Activated CD8-positive, alpha-beta memory T cell treated with anti-CD3 and anti-CD28 coated beads for 48 hours (primary cell): ENCODE measurements at regions not wholly inside any gene's neighbourhood (a gene's known extent, or its start where the extent isn't known, plus 50 kb on each side); places are given as distances from the start of the nearest gene placed in this dataset.
A peak's percentile ranks its signal among the peaks of the same experiment; 100 is the strongest.

Source experiments
- DNase-seq, 3 experiments: peaks; one replicate each; pipeline ENCODE4 v3.0.0-alpha.2; 2020; ENCODE audit warnings: low read depth in 2 of 3, low spot score in 2 of 3

DNA sequence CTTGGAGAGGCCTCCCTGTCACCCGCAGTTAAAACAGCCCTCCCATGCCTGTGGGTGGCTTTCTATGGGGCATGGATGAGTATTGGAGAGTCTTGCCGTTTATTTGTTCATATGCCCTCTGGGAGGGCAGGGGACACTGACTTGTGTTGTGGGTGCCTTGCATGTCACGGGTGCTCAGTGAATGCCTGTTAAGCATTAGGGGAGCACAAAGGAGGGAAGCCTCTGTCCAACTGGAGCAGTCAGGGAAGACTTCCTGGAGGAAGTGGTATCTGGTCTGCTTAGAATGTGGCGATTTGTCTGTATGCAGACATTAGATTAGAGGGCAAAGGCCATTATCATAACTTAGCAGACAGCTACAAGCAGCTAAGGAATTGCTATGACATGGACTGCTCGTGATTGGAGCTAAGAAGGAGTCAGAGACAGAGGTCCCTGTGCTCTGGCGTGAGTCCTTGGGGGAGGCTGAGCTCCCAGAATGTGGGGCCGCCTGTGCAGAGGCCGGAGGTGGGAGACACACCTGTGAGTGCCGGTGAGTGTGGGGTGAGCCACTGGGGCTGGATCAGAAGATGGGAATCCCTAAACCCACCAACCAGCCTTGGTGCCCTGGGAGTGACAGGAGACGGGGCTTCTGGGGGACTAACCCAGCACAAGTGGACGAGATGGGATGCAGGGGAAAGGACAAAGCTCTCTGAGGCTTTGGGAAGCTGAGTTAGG lies 286.1 kb downstream of the SEC14L1 start:
- no peak for DNase-seq

DNA sequence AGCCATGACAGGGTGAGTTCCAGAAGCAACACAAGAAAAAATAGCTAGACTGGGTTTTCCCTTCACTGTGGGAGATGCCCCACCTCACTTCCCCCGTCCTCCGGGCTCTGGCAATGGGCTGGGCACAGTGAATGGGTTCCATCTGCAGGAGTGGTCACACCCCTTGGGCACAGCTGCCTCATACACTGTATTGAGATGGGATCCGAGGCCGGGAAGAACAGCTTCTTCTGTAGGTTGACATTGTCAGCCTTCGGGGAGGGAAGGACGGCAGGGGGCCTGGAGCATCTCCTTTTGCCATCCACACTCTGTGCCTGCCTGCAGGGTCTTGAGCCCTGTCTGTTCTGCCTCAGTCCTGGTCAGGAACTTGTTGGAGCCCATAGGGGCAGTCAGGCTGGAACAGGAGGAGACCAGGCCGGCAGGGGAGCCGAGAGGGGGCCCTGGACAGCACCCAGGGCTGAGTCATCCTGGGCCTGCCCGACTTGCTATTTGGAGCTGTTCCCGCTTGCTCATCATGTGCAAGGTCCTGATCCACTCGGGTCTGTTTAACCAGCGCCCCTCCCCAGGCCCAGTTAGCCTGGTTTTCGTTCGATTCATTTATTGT lies 286.7 kb downstream of the SEC14L1 start:
- no peak for DNase-seq

GRCh38 chr17:77428020-77428748 lies 287.4 kb downstream of the SEC14L1 start:
- no peak for DNase-seq

- DNase-seq = no peak
These were observed 288.1 kb downstream of the SEC14L1 start for GRCh38 chr17:77428749-77429368.

DNA sequence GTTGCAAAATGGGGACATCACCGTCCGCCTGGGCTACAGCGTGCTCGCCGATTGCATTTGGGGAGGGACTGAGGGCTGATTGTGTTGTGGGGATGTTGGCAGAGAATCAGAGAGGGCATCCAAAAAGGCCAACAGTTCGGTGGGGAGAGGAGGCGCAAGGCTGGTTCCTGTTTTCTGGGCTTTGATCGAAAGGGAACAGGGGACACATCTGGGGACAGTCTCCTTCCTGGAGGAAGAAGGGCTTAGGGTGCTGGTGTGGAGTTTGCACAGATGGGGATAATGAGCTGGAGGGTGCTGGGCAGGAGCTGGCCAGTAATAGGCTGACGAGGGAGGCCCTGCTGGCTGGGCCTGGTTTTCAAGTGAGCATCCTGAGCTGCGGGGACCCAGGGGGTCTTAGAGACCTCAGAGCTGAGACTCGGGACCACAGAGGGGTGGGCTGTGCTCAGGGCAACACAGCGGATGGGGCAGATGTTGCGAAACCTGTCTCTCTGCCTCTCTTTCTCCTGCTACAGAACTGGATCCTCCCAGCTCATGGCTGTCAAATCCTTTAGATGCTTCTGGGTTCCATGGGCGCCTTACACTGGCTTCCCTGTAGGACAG lies 288.7 kb downstream of the SEC14L1 start:
- DNase-seq = no peak

DNA sequence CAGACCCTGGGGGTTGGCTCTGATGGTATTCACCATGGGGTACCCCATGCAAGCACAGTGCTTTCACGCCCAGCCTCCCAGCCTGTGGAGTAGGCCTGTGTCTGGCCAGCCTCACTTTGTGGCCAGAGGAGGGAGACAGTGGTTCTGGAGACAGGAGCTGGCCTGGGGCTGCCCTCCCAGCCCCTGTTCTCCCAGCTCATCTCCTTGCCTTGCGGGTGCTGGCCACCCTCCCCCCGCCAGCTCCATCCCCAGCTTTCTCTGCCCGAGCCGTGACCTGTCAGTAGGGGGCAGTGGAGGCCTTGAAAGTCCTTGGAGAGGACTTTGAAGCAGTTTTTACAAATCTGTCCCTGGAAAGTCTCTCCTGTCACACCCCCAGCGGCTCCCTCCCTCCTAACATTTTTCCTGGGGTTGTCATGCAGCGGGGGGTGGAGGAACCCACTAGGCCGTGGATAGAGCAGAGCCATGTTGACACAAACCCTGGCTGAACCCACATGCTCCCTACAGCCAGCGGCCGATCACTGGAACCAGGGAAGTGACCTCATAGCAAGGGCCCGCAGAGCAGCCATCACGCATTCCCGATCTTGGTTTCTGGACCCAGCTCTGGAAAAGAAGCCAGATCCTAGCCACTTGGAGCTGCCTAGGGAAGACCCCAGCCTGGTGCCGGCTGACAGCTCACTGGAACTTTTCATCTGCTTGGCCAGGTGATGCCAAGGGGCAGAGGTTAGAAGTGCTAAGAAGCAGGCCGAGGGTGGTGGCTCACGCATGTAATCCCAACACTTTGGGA lies 289.4 kb downstream of the SEC14L1 start:
- peak in 2 of 3 experiments; percentile 61 to 65 for DNase-seq

- DNase-seq = no peak
These were observed 291.4 kb downstream of the SEC14L1 start for GRCh38 chr17:77432034-77432661.

DNA sequence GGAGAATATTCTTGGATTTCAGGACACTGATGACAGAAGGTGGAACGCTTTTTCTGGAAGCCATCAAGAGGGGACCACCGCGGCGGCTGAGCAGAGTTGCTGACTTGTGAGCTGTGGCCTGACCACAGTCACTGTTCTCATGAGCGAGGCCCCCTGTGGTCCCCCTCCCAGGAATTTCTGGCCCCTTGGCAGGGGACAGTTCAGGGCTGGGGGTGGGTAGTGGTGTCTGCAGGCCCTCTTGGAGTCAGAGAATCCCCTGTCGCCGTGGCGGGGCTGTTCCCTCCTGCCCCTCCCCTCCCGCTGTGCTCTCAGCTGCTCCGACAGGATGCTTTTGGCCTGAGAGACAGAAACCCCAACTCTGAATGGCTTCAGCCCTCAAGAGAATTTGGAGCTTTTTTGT lies 292.0 kb downstream of the SEC14L1 start:
- no peak for DNase-seq

DNA sequence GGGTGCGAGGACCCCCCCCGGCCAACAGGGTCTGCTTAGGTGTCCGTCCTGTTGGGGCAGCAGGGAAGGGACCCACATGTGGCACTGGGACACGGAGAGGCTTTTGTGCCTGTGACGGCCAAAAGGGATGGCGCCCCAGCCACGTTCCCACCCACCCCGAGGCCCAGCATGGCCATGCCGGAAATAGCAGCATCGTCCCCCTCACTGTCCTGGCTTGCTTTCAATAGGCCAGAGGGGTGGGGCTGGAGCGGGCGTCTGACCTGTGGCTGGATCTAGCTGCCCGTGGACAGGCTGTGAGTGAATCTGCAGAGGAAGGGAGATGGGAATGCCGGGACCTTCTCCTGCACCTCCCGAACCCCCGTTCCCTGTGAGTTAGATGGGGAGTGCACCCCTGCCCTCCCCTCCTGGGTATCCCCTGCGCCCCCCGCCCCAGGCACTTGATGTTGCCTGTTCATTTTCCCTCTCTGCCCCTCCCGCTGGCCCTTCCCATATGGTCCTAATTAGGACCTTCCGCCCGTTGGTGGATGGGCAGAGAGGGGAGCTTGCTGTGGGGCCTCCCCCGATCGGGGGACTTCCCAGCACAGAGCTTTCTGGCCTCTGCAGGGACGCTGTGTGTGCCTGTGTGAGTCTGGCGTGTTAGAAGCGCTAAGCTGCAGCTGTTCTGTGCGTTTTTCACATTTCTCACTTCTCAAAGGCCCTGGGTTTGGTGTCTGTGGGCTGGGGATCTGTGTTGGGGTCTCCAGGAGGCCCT lies 292.8 kb downstream of the SEC14L1 start:
- DNase-seq = no peak

GRCh38 chr17:77434136-77435114 lies 293.7 kb downstream of the SEC14L1 start:
- no peak for DNase-seq

- DNase-seq = peak in 1 of 3 experiments; percentile 22
These were observed 294.7 kb downstream of the SEC14L1 start for GRCh38 chr17:77435272-77436057.

DNA sequence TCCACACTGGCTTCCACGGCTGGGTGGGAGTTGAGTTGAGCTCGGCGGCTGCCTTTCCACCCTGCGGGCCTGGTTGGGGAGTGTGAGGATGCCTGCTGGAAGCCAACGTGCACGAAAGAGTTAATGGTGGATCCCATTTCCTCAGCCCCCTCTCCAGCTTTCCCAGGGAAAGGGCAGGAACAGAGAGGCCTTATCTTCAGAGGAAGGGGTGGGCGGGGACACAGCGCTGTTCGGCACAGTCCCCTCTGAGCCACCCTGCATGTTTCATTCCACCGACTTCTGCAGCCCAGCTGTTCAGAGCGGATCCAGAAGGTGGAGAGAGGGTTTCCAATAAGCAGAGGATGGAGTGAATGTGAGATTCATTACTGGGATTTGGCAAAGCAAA lies 295.3 kb downstream of the SEC14L1 start:
- DNase-seq = no peak

DNA sequence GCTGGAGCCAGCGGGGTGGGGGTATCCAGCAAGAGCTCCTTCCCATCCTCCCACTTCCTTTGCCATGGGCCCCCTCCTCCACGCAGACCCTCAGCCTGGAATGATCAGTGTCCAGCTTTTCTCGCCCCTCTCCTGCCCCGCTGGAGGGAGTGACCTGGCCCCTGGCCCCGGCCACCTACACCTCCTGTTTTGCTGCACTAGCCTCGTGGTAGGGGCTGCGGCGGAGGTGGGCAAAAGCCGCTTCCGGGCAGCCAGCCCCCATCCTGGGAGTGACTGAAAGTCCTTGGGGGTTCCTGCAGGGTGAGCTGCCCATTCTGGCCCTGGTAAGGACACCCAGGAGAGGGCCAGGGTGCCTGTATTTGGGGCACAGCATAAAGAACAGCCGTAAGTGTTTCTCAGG lies 295.7 kb downstream of the SEC14L1 start:
- DNase-seq = no peak

DNA sequence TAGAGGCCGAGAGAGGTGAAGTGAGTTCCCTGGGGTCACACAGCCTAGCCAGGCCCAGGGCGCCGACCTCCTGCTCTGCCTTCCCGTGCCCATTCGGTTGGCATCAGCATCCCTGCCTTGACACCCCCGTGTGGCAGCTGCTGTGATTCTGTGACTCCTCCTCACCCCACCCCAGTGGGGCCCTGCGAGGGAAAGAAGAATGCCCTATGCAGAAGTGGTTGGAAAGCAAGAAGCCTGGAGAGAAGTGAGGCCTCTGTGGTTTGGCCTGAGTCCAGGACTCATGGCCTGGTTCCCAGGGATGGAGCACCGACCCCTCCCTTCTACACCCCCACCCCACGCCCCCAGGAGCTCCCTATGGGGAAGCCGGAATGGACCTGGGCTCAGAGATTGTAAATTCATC lies 296.2 kb downstream of the SEC14L1 start:
- DNase-seq = no peak

DNA sequence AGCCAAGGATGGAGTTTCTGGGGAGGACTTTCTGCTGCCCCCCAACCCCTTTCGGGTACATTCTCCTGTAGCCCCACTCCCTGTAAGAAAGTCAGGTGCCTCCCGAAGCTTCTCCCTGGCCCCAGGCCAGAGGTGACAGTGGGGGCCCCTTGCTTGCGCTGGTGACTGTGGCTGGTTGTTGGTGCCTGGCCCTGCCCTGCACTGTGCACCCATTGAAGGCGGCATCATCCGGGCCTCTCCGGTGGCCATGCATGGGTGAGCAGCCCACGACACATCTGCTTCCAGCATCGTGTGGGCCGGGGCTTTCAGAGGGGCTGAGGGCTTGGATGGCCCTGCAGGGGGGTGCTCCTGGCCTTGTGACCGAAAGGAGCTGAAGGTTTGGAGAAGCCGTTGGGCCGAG lies 297.0 kb downstream of the SEC14L1 start:
- no peak for DNase-seq

- no peak for DNase-seq
These were observed 297.7 kb downstream of the SEC14L1 start for GRCh38 chr17:77438241-77439188.
